DND-41 (cell line): ENCODE measurements at regions not wholly inside any gene's neighbourhood (a gene's known extent, or its start where the extent isn't known, plus 50 kb on each side); places are given as distances from the start of the nearest gene placed in this dataset.

Experiments
- ATAC-seq: fragments of 200-7000 bp; cut with Tn5 transposase; 3 replicates; pipeline ENCODE4 v1.9.1; 2021; ENCODE audit warnings: low read depth; ENCODE audit not compliant: insufficient read depth
- DNase-seq: peaks from one replicate; pipeline ENCODE4 v3.0.0-alpha.2; 2020
- H2AFZ ChIP-seq: 2 replicates; pipeline ENCODE4 v1.6.0; 2012; ENCODE audit warnings: low read depth, low read length
- H3K27ac ChIP-seq: 2 replicates; pipeline ENCODE4 v1.5.1; 2012; ENCODE audit warnings: low read length, inconsistent platforms
- H3K27me3 ChIP-seq: fragments of 200-600 bp; sonication (generic); 2 replicates; pipeline ENCODE4 v1.6.0; 2012; ENCODE audit warnings: low read length, mild to moderate bottlenecking, inconsistent platforms; ENCODE audit not compliant: insufficient read depth, poor library complexity
- H3K36me3 ChIP-seq: 2 replicates; pipeline ENCODE4 v1.5.1; 2012; ENCODE audit warnings: low read length, inconsistent platforms; ENCODE audit not compliant: insufficient read depth
- H3K4me1 ChIP-seq: 2 replicates; pipeline ENCODE4 v1.5.1; 2012; ENCODE audit warnings: mild to moderate bottlenecking, low read length; ENCODE audit not compliant: insufficient read depth
- H3K4me2 ChIP-seq: 2 replicates; pipeline ENCODE4 v1.6.0; 2012; ENCODE audit warnings: mild to moderate bottlenecking, moderate library complexity, low read length, inconsistent platforms; ENCODE audit not compliant: insufficient read depth
- H3K4me3 ChIP-seq, 2 experiments: fragments of 200-600 bp in 1 of 2; shearing (Covaris generic) in 1 of 2; 2 replicates each; pipeline ENCODE4 v1.5.1; 2012 to 2016; ENCODE audit warnings: inconsistent platforms in 2 of 2, low read length in 2 of 2, mild to moderate bottlenecking in 2 of 2, low read depth in 1 of 2, moderate library complexity in 1 of 2
- H3K79me2 ChIP-seq: 2 replicates; pipeline ENCODE4 v1.6.0; 2012; ENCODE audit warnings: low read length, inconsistent platforms; ENCODE audit not compliant: insufficient read depth
- H3K9ac ChIP-seq: 2 replicates; pipeline ENCODE4 v1.6.0; 2012; ENCODE audit warnings: low read depth, mild to moderate bottlenecking, inconsistent platforms, low read length, moderate library complexity
- H3K9me3 ChIP-seq: 2 replicates; pipeline ENCODE4 v1.5.1; 2012; ENCODE audit warnings: low read length, moderate library complexity, mild to moderate bottlenecking, inconsistent platforms; ENCODE audit not compliant: insufficient read depth, severe bottlenecking
- H4K20me1 ChIP-seq: 2 replicates; pipeline ENCODE4 v1.6.0; 2012; ENCODE audit warnings: low read length; ENCODE audit not compliant: insufficient read depth
- EZH2 ChIP-seq: IDR thresholded peaks from 3 replicates; pipeline ENCODE4 v1.6.1; 2012; ENCODE audit warnings: borderline replicate concordance, low read depth, mild to moderate bottlenecking, moderate library complexity, low read length, inconsistent platforms; ENCODE audit not compliant: severe bottlenecking
- TF ChIP-seq, protein P1 (sequence below): IDR thresholded peaks from 2 replicates; pipeline ENCODE4 v1.5.1; 2012; ENCODE audit warnings: borderline replicate concordance, low read length, moderate library complexity, mild to moderate bottlenecking; ENCODE audit not compliant: poor library complexity, severe bottlenecking; ENCODE audit errors: extremely low read depth

DNA sequence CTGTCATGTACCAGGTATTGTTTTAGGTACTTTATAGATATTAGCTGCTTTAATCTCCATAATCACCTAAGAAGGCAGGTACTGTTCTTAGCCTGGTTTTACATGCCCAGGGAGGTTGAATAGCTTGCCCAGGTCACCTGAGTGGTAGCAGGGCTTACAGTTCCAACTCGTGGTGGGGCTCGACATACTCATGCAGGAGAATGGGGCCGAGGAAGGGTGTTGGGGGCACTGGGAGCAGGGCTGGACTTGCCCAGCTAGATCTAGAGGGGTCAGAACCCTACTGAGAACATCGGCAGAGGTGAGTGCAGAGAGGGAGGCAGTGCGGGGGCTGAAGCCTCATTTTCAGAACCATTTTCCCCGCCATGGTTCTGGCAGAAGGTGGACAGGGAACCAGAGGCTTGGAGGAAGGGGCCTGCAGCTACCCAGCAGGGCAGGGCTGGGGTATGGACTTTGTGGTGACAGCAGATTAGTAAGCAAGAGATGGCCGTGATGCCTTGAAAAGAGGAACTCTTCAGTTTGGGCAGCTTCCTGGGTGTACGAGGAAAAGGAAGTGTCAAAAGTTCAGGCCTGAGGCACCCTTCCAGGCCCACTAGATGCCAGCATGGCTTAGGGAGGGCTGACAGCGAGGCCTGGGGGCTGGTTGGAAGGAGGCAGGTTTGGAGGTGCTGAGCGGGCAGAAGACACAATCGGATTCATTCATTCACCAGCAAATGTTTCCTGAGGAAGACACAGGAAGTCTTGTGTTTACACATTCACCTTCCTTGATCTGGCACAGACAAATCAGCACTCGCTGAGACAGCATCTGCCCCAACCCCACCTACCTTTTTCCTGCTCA lies 54.7 kb upstream of the LYVE1 start:
- Histone ChIP-seq H3K36me3 (no peaks in the 10 kb centered on the region), H3K27ac (no peak overlapping the region), H3K79me2 (no peaks in the 10 kb centered on the region), H3K9me3 (no peaks in the 10 kb centered on the region), H4K20me1 (no peaks in the 10 kb centered on the region), H3K9ac (no peak overlapping the region), H3K4me2 (no peak overlapping the region), H3K4me3 (no peak overlapping the region), H3K27me3 (no peaks in the 10 kb centered on the region), H3K4me1 (no peaks in the 10 kb centered on the region), H2AFZ (no peak overlapping the region)
- ATAC-seq = peak; percentile 14; the same call in 1 of the 3 replicates
- TF ChIP-seq EZH2 = no peak
- TF ChIP-seq, protein P1, sequence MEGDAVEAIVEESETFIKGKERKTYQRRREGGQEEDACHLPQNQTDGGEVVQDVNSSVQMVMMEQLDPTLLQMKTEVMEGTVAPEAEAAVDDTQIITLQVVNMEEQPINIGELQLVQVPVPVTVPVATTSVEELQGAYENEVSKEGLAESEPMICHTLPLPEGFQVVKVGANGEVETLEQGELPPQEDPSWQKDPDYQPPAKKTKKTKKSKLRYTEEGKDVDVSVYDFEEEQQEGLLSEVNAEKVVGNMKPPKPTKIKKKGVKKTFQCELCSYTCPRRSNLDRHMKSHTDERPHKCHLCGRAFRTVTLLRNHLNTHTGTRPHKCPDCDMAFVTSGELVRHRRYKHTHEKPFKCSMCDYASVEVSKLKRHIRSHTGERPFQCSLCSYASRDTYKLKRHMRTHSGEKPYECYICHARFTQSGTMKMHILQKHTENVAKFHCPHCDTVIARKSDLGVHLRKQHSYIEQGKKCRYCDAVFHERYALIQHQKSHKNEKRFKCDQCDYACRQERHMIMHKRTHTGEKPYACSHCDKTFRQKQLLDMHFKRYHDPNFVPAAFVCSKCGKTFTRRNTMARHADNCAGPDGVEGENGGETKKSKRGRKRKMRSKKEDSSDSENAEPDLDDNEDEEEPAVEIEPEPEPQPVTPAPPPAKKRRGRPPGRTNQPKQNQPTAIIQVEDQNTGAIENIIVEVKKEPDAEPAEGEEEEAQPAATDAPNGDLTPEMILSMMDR = no peak
- no peak for DNase-seq

DNA sequence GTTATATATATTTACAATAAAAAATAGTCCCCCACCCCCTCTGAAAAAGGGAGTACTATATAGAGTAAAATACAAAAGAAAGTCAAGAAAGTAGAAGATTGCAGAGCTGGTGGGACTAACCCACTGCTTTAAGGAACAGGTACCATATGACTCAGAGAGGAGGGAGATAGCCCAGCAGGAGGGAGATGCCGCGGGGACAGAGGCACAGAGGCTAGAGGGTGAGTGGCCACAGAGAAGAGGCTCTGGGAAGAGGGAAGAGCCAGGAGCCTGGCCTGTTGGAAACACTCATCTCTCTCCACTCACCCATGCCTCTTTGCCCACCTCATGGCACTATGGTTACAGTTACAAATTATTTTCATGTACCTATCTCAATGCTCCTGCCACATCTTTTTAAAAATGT lies 53.6 kb upstream of the LYVE1 start:
- Histone ChIP-seq H3K79me2 (no peaks in the 10 kb centered on the region), H3K9ac (no peak overlapping the region), H3K4me2 (no peak overlapping the region), H3K4me1 (no peaks in the 10 kb centered on the region), H2AFZ (no peak overlapping the region), H3K4me3 (no peak overlapping the region), H3K27ac (no peak overlapping the region), H3K9me3 (no peaks in the 10 kb centered on the region), H4K20me1 (no peaks in the 10 kb centered on the region), H3K27me3 (peaks cover under 1% of the 10 kb centered on the region), H3K36me3 (no peaks in the 10 kb centered on the region)
- TF ChIP-seq, protein P1 = no peak
- no peak for TF ChIP-seq EZH2
- no peak for DNase-seq
- no peak for ATAC-seq

DNA sequence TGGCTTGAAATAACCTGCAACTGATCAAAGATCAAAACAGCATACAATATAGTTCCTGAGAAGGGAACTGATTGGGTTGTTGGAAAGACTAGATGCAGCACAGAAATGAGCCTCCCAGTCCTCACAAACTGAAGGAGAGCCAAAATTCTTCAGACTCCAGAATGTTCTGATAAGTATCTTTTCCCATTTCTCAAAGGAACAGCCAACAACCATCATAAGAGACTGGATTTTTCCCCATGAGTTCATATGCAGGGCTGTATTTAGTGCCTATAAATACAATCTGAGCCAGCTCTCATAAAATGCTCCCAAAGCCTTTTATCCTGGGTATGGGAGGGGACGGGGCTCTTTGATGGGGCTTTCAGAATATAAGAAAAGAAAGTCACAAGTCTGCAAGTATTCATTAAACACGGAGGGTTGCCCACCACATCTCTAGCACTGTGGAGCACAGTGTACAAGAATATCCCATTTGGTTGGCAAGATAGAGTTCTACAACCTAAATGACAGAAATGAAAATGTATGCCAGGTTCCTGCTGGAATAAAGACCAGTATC lies 50.7 kb upstream of the LYVE1 start:
- ATAC-seq (no peak), DNase-seq (no peak)
- Histone ChIP-seq H2AFZ (no peak overlapping the region), H3K9me3 (no peaks in the 10 kb centered on the region), H3K79me2 (no peaks in the 10 kb centered on the region), H3K27me3 (peaks cover 3% of the 10 kb centered on the region), H3K36me3 (no peaks in the 10 kb centered on the region), H3K4me3 (no peak overlapping the region), H4K20me1 (no peaks in the 10 kb centered on the region), H3K4me1 (no peaks in the 10 kb centered on the region), H3K4me2 (no peak overlapping the region), H3K27ac (no peak overlapping the region), H3K9ac (no peak overlapping the region)
- TF ChIP-seq EZH2 = no peak

DNA sequence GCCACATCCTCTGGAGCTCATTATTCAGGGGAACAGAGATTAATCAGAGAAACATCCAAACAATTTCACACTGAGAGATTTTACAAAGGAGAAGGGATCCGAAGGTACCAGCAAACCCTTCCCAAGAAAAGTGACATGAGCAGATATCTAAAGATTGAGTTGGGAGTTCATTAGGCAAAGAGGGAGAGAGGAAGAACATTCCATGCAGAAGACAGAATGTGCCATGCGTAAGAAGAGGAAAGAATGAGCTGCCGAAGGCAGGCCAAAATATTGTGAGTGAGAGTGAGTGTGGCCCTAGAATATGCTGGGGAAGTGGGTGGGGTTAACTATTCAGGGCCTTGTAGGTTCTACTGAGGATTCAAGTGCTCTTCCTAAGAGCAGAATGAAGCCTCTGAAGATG lies 50.0 kb upstream of the LYVE1 start:
- Histone ChIP-seq H3K4me1 (no peaks in the 10 kb centered on the region), H3K4me3 (no peak overlapping the region), H3K27ac (no peak overlapping the region), H4K20me1 (no peaks in the 10 kb centered on the region), H3K36me3 (no peaks in the 10 kb centered on the region), H3K9me3 (no peaks in the 10 kb centered on the region), H3K4me2 (no peak overlapping the region), H3K79me2 (no peaks in the 10 kb centered on the region), H3K9ac (no peak overlapping the region), H3K27me3 (peaks cover 3% of the 10 kb centered on the region), H2AFZ (no peak overlapping the region)
- ATAC-seq (no peak), DNase-seq (no peak)
- TF ChIP-seq, protein P1 = no peak
- TF ChIP-seq EZH2 = no peak
